ENCODE measurements at regions not wholly inside any gene's neighbourhood (a gene's known extent, or its start where the extent isn't known, plus 50 kb on each side); places are given as distances from the start of the nearest gene placed in this dataset.

GRCh38 chr18:64410685-64411084 is 261.8 kb upstream of the LINC00305 start:
- no peak for DNase-seq
- no peaks in the 10 kb centered on the region for H3K36me3 ChIP-seq (replicated peaks in 1 of 2)
- no peak overlapping the region for H3K27ac ChIP-seq
- no peaks in the 10 kb centered on the region for H3K4me1 ChIP-seq (replicated peaks in 1 of 2)
- no peaks in the 10 kb centered on the region for H3K27me3 ChIP-seq
- WGBS, 4 donors: 56 to 62% (median 60%) methylated on average over 6 of the region's 6 CpGs
- TF ChIP-seq POLR2A (IDR thresholded peaks at IDR 0.05) (no peak), CTCF (IDR thresholded peaks at IDR 0.05) (no peak)
- H3K9me3 ChIP-seq (replicated peaks in 1 of 3): no peaks in the 10 kb centered on the region
- H3K4me3 ChIP-seq: no peak overlapping the region
- intact Hi-C loops (cut with DNase I): no loop called here

DNA sequence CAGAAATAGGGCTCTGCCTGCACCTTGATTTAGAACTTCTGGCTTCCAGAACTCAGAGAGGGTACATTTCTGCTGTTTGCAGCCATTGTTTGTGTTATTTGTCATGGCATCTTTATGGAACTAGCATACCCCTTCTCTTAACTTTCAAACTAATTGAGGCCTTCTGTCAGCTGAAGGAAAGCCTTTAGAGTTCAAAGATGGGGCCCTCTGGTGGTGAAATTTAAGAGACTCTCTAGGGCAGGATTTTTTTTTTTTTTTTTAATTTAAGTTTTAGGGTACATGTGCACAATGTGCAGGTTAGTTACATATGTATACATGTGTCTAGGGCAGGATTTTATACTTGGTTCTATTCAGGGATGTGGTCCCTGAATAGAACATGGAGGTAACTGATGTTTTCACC is 260.6 kb upstream of the LINC00305 start:
- H3K9me3 ChIP-seq (replicated peaks in 1 of 3): no peaks in the 10 kb centered on the region
- no peaks in the 10 kb centered on the region for H3K36me3 ChIP-seq (replicated peaks in 1 of 2)
- no peak overlapping the region for H3K27ac ChIP-seq
- H3K4me1 ChIP-seq (replicated peaks in 1 of 2): no peaks in the 10 kb centered on the region
- no peaks in the 10 kb centered on the region for H3K27me3 ChIP-seq
- intact Hi-C loops (cut with DNase I): loop anchor here in 1 of 2 donors (10.0 kb wide), 1 partner anchor 375 kb away; no protein-coding TSS in a partner anchor
- no peak overlapping the region for H3K4me3 ChIP-seq
- TF ChIP-seq CTCF (IDR thresholded peaks at IDR 0.05) (peak in 3 of 6 experiments; percentile 33 to 49 (median 39)), POLR2A (IDR thresholded peaks at IDR 0.05) (no peak)
- DNase-seq: peak in 1 of 7 donors; percentile 2

DNA sequence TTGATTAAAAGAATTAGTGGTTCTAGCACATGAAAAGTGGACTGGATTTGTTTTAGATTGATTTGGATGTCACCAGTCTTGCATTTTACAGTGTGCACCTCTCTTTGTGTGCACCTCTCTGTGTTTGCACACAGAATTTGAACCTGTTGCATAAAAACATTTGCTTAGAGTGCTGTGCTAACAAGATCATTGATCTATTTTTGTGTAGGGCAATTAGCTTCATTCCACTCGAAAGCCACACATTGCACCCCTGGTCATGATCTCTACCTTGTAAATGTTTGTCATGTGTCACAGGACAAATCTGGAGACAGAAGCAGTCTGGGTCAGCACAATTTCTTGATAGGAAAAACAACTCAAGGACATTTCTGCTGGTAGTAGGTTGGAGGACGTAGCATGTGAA is 258.7 kb upstream of the LINC00305 start:
- intact Hi-C loops (cut with DNase I): loop anchor here in 1 of 2 donors (10.0 kb wide), 1 partner anchor 373 kb away; no protein-coding TSS in a partner anchor
- no peak for DNase-seq
- WGBS, 4 donors: 45 to 58% (median 55%) methylated on average over 2 of the region's 2 CpGs
- Histone ChIP-seq H3K27me3 (no peaks in the 10 kb centered on the region), H3K9me3 (replicated peaks in 1 of 3) (no peaks in the 10 kb centered on the region), H3K4me1 (replicated peaks in 1 of 2) (no peaks in the 10 kb centered on the region), H3K4me3 (no peak overlapping the region), H3K36me3 (replicated peaks in 1 of 2) (no peaks in the 10 kb centered on the region), H3K27ac (no peak overlapping the region)
- TF ChIP-seq POLR2A (IDR thresholded peaks at IDR 0.05) (no peak), CTCF (IDR thresholded peaks at IDR 0.05) (no peak)

DNA sequence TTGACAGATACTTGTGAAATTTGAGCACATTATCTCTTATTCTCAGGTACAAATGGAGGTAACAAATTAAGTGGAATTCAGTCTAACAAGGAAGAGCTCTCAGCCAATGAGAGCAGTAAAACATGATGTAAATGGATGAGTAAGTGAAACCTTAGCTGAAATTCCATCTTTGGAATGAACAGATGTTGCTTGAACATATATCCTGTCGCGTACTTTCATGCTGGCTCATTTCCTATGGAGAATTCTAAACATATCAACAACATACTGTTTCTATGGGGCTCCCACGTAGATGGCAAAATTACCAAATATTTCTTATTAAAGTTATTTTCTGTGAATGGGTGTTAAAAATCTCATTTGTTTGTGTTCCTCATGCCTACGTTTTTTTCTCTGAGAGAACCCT is 256.3 kb upstream of the LINC00305 start:
- H3K27ac ChIP-seq: no peak overlapping the region
- H3K4me1 ChIP-seq (replicated peaks in 1 of 2): no peaks in the 10 kb centered on the region
- TF ChIP-seq CTCF (IDR thresholded peaks at IDR 0.05): no peak
- DNase-seq: no peak
- intact Hi-C loops (cut with DNase I): loop anchor here in 1 of 2 donors (10.0 kb wide), 1 partner anchor 370 kb away; no protein-coding TSS in a partner anchor
- no peak overlapping the region for H3K4me3 ChIP-seq
- no peaks in the 10 kb centered on the region for H3K9me3 ChIP-seq (replicated peaks in 1 of 3)
- WGBS, 4 donors: 75 to 83% (median 79%) methylated on average over 4 of the region's 4 CpGs
- H3K36me3 ChIP-seq (replicated peaks in 1 of 2): no peaks in the 10 kb centered on the region
- no peaks in the 10 kb centered on the region for H3K27me3 ChIP-seq

Data from adrenal gland (tissue), 9 donors.